ENCODE measurements at regions not wholly inside any gene's neighbourhood (a gene's known extent, or its start where the extent isn't known, plus 50 kb on each side); places are given as distances from the start of the nearest gene placed in this dataset.

GRCh38 chr5:14063138-14063537 lies 80.0 kb upstream of the TRIO start:
- no peak for DNase-seq
- intact Hi-C loops (cut with micrococcal nuclease; ENCODE audit: unreplicated experiment), result no loop called here

GRCh38 chr5:14062178-14062577 lies 81.0 kb upstream of the TRIO start:
- TF ChIP-seq CTCF (IDR thresholded peaks at IDR 0.05; ENCODE audit: unreplicated experiment), result no peak
- Mint-ChIP-seq H3K27me3 (ENCODE audit: unreplicated experiment) (no peaks in the 10 kb centered on the region), H3K4me3 (ENCODE audit: low read depth, unreplicated experiment) (no peak overlapping the region), H3K36me3 (ENCODE audit: insufficient read depth, unreplicated experiment) (no peaks in the 10 kb centered on the region), H3K9me3 (ENCODE audit: low read depth, unreplicated experiment) (no peaks in the 10 kb centered on the region), H3K27ac (ENCODE audit: unreplicated experiment) (no peak overlapping the region), H3K4me1 (ENCODE audit: low read depth, unreplicated experiment) (no peaks in the 10 kb centered on the region)
- intact Hi-C loops (cut with micrococcal nuclease; ENCODE audit: unreplicated experiment), result no loop called here
- BruUV-seq (replicated peaks), result no TSS peak
- CTCF ChIA-PET, result no interaction called here
- no peak for DNase-seq

More at GRCh38 chr5:14063138-14063537, 80.0 kb upstream of the TRIO start:
- Mint-ChIP-seq H3K36me3 (ENCODE audit: insufficient read depth, unreplicated experiment) (no peaks in the 10 kb centered on the region), H3K4me1 (ENCODE audit: low read depth, unreplicated experiment) (no peaks in the 10 kb centered on the region), H3K27me3 (ENCODE audit: unreplicated experiment) (no peaks in the 10 kb centered on the region), H3K4me3 (ENCODE audit: low read depth, unreplicated experiment) (no peak overlapping the region), H3K9me3 (ENCODE audit: low read depth, unreplicated experiment) (no peaks in the 10 kb centered on the region), H3K27ac (ENCODE audit: unreplicated experiment) (no peak overlapping the region)
- no peak for TF ChIP-seq CTCF (IDR thresholded peaks at IDR 0.05; ENCODE audit: unreplicated experiment)
- CTCF ChIA-PET, result interaction anchor here (0.6 kb wide), 1 partner anchor 139 kb away, joined by 3 read pairs; no protein-coding TSS in a partner anchor
- no TSS peak for BruUV-seq (replicated peaks)

GRCh38 chr5:14061106-14061505 lies 82.0 kb upstream of the TRIO start:
- BruUV-seq (replicated peaks), result no TSS peak
- H3K27me3 Mint-ChIP-seq (ENCODE audit: unreplicated experiment), result no peaks in the 10 kb centered on the region
- no peaks in the 10 kb centered on the region for H3K36me3 Mint-ChIP-seq (ENCODE audit: insufficient read depth, unreplicated experiment)
- H3K27ac Mint-ChIP-seq (ENCODE audit: unreplicated experiment), result no peak overlapping the region
- intact Hi-C loops (cut with micrococcal nuclease; ENCODE audit: unreplicated experiment), result no loop called here
- H3K4me3 Mint-ChIP-seq (ENCODE audit: low read depth, unreplicated experiment), result no peak overlapping the region
- no peak for TF ChIP-seq CTCF (IDR thresholded peaks at IDR 0.05; ENCODE audit: unreplicated experiment)
- no peaks in the 10 kb centered on the region for H3K9me3 Mint-ChIP-seq (ENCODE audit: low read depth, unreplicated experiment)
- no peaks in the 10 kb centered on the region for H3K4me1 Mint-ChIP-seq (ENCODE audit: low read depth, unreplicated experiment)
- CTCF ChIA-PET, result interaction anchor here (0.6 kb wide), 1 partner anchor 202 kb away, joined by 3 read pairs; no protein-coding TSS in a partner anchor
- DNase-seq, result no peak

- no peaks in the 10 kb centered on the region for H3K4me1 Mint-ChIP-seq (ENCODE audit: low read depth, unreplicated experiment)
- intact Hi-C loops (cut with micrococcal nuclease; ENCODE audit: unreplicated experiment), result no loop called here
These were observed 82.9 kb upstream of the TRIO start for GRCh38 chr5:14060218-14060617.

More at GRCh38 chr5:14060218-14060617, 82.9 kb upstream of the TRIO start:
- Mint-ChIP-seq H3K27me3 (ENCODE audit: unreplicated experiment) (no peaks in the 10 kb centered on the region), H3K27ac (ENCODE audit: unreplicated experiment) (no peak overlapping the region), H3K36me3 (ENCODE audit: insufficient read depth, unreplicated experiment) (no peaks in the 10 kb centered on the region), H3K4me3 (ENCODE audit: low read depth, unreplicated experiment) (no peak overlapping the region), H3K9me3 (ENCODE audit: low read depth, unreplicated experiment) (no peaks in the 10 kb centered on the region)
- CTCF ChIA-PET, result interaction anchor here (0.6 kb wide), 1 partner anchor 203 kb away, joined by 3 read pairs; no protein-coding TSS in a partner anchor
- no peak for DNase-seq
- BruUV-seq (replicated peaks), result no TSS peak
- TF ChIP-seq CTCF (IDR thresholded peaks at IDR 0.05; ENCODE audit: unreplicated experiment), result no peak
